GM21367 (cell line): ENCODE measurements at regions not wholly inside any gene's neighbourhood (a gene's known extent, or its start where the extent isn't known, plus 50 kb on each side); places are given as distances from the start of the nearest gene placed in this dataset.
"Not testable (repeated sequence)": the region's sequence is repeated elsewhere in the genome, so short reads cannot be mapped to it uniquely, and the experiment has no call there.

ENCODE experiments used
- ATAC-seq: cut with Tn5 transposase; IDR thresholded peaks from one replicate; pipeline ENCODE4 v1.9.1; 2021; ENCODE audit not compliant: unreplicated experiment

DNA sequence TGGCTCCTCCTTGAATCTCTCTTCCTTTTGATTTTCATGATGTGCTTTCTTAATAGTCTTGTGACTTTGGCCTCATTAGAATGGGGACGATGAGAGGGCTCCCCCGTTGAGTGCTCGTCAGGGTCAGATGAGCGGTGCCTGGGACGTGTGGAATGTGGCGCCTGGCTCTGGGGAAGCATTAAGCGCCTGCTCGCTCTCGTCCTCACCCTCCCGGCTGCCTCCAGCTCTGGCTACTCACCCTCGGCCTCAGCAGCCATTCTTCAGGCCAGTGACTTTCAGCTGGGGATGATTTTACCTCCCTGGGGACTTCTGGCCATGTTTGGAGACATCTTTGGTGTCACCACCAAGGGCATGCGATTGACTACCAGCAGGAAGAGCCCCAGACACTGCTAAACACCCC lies 69.7 kb downstream of the RPS6KA4 start:
- no peak for ATAC-seq

DNA sequence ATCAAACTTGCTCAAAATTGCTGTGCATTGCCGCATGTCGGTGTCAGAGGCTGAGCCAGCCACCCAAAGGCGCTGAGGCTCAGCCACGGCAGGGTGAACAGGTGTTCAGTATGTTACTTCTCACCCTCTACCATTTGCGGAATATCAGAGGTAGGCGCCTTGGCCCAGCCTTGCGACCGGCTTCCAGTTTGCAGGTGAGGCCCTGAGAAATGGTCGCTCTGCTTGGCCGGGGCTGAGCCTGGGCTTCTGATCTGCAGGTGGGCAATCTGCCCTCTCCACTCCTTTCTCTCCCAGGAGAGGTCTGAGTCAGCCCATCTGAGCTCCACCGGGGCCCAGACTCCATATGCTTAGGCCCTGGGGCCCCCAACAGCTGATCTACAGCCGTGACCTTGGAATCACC lies 71.0 kb downstream of the RPS6KA4 start:
- no peak for ATAC-seq

DNA sequence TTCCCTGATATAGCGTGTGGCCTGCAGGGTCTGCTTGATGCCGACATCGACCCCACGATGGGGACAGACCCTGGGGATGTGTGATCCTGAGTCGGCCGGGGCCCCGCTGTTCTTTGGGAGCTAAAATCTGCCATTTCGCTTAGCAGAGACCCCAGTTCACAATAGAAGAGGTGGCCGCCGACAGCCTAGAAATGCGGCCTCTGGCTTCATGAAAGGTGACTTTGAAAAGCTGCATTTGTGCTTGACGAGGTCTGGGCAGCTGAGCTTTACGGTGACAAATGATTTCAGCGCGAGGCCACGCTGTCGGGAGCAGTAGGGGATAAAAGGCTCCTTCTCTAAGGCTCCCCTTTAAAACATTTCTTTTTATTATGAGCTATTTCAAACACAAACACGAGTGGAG lies 71.7 kb downstream of the RPS6KA4 start:
- ATAC-seq = no peak

DNA sequence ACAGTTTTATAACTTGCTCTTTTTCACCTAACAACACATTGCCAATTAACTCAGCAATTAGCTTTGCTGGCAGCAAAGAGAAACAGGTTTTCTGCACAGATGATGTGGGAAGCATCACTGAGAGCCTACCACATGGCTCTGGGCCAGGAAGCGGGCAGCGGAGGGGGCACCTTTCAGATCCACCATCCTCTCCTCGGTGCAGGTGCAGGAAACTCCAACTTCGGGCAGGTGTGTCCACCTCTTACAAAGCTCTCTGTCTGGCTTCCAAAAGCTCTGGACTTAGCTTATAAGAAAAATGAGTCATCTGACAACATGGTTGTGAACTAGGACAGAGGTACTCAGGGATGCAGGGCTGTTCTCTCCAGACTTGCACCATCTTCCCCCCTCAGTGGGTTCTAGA lies 77.0 kb downstream of the RPS6KA4 start:
- no peak for ATAC-seq

DNA sequence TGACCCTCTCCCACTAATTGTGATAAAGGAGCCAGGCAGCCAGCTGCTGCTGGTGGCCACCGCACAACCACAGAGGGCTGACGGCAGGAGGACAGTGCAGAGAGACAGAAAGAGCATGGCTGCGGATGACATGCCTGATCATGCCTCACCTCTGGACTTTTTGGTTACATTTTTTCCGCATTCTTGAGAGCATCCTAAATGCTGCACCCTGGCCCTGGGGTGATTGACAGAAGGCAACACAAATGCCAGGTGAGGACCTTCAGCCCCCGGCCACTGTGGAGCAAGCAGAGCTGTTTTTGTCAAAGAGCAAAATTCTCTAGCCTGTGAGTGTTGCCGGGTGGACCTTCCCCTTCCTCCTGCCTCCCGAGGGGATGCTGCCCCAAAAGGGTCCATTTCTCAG lies 78.5 kb downstream of the RPS6KA4 start:
- ATAC-seq = no peak

DNA sequence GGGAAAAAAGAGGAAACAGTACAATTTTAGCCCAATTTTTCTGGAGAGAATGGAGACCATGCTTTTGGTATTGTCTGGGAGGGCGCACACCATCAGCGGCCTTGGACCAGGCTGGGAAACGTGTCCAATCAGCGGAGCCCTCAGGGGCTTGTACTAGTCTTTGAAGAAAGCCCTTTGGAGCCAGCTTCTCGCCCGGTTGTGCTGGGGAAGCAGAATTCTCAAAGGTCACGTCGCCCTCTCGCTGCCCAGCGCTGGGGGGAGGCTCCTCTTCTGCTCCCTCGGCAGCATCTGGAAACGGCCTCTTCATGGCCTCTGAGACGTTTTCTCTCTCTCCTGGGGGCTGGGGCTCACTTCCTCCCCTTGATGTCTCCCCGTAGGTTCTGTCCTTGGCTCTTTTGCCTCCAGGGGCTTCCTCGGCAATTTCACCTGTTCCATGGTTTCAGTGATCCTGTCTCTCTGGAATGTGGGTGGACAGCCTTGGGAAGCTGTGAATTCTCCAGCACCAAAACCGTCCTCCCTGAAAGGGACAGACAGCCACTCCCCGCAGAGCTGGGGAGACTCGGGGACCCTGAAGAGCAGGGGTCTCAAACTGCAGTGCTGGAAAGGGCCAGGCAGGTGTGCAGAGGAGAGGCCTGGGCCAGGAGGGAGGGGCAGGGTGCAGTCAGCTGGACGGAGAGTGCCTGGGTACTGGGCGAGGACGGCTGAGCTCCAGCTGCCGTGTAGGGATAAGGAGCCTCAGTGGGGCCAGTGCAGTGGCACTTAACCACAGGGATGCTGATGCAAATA lies 80.2 kb downstream of the RPS6KA4 start:
- ATAC-seq = no peak

DNA sequence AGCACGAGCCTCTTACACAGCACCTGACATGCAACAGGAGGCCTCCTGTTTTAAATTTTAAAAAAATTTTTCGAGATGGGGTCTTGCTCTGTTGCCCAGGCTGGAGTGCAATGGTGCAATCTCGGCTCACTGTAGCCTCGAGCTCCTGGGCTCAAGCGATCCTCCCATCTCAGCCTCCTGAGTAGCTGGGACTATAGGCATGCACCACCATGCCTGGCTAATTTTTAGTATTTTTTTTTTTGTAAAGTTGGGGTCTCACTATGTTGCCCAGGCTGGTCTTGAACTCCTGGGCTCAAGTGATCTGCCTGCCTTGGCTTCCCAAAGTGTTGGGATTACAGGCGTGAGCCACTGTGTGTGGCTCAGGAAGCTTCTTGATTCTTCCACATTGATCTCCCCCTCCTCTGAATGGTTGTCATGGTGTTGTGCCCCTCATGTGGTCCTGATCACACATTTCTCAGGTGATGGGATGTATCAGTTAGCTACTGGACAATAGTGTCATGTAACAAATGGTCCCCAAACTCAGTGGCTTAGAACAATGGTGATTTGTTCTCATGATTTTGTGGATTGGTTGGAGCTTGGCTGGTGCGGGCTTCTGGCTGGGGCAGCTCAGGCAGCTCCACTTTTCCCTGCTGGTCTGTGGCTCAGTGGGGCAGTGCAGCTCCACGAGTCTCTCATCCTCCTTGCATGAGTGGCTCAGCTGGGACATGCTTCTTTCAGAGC lies 81.0 kb downstream of the RPS6KA4 start:
- not testable (repeated sequence) for ATAC-seq

DNA sequence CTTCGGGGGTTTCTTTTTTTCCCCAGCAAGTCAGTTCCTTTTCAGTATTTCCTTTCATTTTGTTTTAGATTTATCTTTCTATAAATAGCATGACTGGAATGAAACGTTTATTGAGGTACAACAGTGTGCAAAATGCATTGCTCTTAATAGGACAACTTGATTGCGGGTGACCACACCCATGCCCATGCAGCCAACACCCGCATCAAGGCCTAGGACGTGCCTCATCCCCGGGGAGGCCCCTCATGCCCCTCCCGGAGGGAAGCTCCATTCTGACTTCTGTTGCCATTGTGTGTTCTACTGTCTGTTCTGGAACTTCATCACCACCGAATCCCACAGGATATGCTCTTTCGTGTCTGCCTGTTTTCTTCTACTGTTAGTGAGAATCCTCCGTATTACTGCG lies 82.2 kb downstream of the RPS6KA4 start:
- no peak for ATAC-seq

DNA sequence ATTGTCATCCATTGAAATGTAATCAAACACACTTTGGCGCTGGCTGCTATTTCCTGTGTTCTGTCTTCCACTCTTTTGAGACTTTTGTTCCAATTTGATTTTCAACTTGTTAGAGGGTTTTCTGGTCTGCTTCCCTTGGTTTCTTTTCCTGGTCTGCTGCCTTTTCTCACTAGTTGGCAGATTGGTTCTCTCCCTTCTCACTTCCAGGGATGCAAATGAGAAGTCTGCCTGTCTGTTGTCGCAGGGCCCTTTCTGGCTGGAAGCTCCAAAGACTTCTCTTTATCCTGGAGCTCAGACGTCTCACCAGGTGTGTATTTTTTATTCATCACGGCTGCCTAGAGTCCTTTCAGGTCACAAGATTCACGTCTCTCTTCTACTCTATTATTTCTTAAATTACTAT lies 84.0 kb downstream of the RPS6KA4 start:
- no peak for ATAC-seq

DNA sequence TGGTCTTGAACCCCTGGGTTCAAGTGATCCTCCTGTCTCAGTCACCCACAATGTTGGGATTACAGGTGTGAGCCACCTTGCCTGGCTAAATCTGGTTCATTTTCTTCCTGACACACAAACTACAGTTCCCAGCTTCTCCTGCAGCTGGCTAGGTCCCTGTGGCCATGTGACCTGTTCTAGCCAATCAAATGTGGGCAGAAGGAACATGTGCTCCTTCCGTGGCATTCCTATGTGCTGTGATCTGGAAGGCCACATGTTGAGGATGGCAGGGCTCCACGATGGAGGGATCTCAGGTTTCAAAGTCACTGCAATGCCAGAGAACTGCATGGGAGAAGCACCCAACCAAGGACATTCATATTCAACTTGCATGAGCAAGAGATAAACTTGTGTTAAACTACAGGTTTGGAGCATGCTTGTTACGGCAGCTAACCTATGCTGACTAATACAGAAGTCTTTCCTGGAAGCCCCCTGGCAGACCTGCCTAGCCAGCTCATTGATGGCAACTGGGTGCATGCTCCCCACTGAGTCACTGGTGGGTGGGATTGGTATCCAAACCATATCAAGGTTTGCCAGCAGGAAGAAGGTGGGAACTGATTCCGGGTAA lies 86.0 kb downstream of the RPS6KA4 start:
- no peak for ATAC-seq

DNA sequence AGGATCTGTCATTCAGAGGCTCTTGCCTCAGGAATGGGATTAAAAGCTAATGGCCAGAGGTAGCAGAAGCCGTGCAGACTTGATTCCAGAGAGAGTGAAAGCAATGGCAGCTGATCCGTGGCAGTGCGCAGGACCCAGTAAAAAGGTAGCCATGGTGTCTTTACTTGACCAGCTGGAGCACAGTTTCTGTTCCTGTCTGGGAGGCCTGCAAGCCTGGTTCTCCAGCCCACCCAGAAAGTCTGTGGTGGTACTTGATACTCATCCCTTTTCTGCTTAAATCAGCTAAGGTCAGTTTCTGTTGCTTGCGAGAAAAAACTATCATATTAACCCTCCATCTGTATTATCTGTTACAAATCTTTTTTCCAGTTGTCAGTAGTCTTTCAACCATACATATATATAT lies 86.7 kb downstream of the RPS6KA4 start:
- no peak for ATAC-seq

DNA sequence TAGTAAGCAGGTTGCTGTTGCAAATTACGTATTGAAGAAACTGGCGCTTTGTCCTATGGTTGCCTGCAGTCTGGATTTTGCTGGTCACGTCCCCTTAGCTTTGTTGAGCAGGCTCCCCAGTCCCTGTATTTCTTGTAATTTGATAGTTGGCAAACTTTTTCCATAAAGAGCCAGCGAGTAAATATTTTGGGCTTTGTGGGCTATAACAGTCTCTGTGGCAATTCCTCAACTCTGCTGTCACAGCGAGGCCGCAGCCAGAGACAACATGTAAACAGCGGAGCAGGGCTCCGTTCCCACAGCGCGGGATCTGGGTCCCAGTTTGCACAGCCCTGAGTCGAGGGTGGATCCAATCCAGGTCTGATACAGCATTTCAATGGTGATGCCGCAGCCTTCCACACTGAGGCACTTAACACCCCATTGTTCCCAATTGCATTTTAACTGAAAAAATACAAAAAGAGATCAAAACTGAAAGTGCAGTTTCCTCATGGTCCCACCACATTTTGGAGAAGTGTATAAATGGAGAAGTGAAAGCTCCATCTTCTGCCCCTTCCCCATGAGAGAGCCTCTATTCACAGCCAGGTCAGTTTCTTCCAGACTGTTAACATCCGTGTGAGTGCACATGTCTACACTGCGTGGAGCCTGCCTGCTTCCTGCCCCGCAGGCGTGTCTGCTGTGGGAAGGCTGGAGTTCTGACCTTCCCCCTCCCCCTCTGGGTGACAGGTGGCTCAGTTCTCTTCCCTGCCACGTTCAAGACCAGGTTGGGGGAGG lies 89.1 kb downstream of the RPS6KA4 start:
- peak; percentile 40 for ATAC-seq

DNA sequence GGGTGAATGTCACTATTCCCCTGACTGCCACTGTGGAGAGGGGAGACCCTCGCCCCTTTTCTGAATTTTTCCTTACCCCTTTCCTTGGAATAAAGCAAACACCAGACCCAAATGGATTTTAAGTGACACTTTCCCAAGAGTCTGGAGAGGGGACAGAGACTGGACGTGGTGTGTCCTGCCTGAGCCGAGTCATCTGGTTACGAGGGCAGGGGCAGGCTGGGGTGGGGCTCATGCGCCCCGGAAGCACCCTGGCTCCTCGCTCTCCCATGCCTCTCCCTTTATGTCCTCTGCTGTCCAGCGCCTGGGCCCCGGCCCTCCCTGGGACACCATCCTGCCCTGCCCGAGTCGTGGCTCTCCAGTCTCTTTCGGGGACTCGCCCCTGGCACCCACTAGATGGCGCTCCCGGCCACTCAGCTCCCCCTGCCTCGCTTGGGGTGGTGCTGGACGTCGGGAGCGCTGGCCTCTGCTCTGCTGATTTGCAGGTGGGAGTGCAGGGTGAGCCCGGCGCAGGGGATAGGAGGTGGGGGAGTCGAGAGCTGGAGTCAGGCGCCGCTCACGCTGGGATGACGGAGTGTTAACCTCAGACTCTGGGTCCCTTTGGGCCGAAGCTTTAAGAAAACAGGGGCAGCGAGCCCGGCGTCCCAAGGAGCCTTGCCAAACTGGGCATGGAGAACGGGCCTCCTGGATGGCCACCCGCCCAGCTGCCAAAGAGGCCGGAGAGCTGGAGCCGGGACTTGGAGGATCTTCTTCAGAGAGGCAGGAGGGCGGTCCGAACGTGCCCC lies 89.8 kb downstream of the RPS6KA4 start:
- no peak for ATAC-seq

DNA sequence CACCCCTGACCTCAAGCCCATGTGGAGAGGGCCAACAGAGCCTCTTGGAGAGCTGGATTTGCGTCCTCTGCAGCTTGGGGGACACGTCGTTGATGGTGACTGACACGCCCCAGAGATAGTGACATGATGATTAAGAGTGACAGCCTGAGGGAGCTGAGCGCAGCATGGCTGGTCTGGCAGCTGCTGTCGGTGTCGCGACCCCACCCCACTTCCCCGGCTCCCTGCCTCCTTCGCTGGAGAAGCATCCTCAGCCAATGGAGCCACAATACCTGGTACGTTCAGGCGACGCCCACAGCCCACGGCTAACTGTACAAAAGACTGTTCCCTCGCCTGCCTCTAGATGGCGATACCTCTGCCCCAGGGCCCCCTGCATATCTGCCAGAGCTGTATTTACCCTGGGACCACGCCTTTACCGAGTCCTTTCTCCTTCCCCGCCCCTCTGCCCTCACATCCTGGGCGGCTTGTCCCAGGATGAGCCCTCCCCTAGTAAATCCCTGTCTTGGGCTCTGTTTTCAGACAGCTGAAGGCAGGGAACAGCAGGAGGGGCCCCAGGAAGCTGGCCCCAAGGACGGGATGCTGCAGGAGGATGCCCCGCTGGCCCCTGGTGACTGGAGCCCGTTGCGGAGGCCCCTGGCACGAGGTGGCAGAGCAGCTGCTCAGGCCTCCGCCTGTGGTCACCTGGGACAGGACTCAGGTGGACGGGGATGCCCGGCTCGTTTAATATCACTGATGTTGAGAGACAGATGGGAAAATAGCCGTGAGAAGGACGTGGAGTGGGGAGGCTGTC lies 90.6 kb downstream of the RPS6KA4 start:
- no peak for ATAC-seq

DNA sequence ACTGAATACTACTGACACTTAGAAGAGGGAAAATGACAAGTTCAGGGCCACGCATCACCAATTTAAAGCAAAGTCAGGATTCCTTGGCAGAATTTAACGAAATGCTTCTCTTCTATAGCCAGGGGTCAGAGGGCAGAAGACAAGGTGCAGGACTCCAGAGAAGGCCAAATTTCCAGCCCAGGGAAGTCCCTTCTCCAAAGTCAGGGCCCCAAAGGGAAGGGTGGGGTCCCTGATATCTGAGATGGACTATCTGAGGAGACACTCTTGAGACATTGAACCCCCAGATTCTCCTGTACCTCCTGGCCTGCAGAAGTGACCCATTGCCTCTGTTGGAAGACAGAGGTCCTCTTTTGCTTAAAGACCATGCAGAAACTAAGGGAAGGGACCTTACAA lies 91.2 kb downstream of the RPS6KA4 start:
- ATAC-seq = no peak

DNA sequence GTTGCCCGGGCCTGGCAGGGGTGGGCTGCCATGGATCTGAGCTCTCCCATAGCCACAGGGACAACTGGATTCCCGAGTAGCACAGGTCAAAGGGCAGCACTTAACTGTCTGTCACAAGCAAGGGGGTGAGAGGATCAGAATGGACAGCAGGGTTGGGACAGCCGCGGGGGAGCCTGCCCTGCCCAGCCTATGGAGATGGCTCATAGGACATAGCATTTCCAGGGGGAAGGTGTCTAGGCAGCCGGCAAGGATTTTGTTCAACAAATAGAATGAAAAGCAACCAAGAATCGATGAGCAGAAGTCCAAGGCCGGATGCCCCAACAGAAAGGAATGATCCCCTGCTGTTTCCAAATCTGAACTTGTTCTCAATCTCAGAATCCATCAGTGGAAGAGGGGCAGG lies 92.9 kb downstream of the RPS6KA4 start:
- ATAC-seq = no peak

DNA sequence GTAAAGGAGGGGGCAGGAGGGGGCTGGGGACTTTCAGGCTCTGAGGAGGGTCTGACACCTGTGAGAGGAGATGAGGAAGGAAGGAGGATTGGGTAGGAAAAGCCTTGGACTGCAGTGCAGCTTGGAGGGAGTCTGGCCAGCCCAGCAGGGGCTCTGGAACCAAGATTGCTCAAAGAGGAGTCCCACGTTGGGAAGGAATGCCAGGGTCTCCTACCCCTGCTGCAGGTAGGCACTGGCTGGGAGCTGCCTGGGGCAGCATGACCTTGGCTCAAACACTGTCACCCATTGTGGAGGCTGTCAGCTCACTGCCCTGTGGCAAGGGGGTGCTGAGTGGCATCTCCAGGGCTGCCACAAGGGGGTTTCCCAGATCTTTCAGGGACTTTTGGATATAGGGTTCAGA lies 94.5 kb downstream of the RPS6KA4 start:
- no peak for ATAC-seq

DNA sequence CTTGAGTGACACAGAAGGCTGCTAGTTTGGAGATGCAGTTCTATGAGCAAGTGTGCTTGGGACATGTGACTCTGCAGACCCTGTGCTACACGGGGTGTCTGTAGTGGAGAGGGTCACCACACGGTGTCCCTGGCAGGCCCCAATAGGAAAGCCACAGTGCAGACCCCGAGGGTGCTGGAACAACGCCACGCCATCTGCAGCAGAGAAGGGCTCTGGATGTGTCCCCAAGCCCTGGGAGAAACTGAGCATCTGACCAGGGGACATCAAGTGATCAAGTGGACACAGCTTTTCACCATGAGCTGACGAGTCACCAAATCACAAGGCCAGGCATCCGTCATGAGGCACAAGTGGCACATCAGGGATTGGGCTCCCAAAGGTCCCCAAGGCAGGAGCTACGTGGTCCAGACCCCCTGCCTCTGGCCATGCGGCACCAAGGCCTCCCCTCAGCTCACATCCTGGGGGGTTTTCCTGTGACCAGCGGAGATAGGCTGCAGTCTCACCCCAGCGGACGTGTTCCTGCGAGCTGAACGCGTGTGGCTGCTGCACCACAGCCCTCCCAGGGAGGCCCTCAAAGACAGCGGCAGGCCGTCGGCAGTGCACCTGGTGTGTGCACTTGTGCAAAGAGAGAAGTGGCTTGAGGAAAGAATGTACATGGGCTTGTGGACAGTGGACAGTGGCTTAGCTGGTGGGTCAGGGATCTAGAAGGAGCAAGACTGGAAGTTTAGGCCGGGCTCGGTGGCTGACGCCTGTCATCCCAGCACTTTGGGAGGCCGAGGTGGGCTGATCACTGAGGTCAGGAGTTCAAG lies 96.7 kb downstream of the RPS6KA4 start:
- no peak for ATAC-seq
